NCI-H1436 (cell line): ENCODE measurements at regions not wholly inside any gene's neighbourhood (a gene's known extent, or its start where the extent isn't known, plus 50 kb on each side); places are given as distances from the start of the nearest gene placed in this dataset.
A peak's percentile ranks its signal among the peaks of the same experiment; 100 is the strongest.

Experiments used
- DNase-seq: peaks from one replicate; lab custom pipeline; 2025; lab: John Stamatoyannopoulos, UW

GRCh38 chr14:65794674-65795279, 382.2 kb downstream of the FUT8 start:
- DNase-seq, result no peak

GRCh38 chr14:65798216-65798615, 385.7 kb downstream of the FUT8 start:
- no peak for DNase-seq

DNA sequence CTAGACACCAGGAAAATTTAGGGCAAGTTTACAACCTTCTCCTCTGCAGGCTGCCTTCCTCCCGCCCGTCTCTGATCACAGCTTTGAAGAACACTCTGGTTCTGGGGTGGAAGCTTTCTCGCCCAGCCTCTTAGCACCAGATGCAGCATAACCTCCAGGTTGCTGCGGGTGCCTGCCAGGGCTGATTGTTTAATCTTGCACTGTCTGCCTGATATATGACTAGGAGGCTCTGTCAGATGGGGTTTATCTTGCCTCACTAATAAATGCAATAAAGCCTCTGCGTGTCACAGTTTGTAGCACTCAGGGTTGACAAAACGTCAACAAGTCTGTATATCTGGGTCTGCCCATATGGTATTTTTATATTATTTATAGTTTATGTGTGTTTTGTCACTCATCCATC, 388.2 kb downstream of the FUT8 start:
- DNase-seq, result no peak

- DNase-seq, result no peak
These were observed 389.7 kb downstream of the FUT8 start for GRCh38 chr14:65802196-65802595.

DNA sequence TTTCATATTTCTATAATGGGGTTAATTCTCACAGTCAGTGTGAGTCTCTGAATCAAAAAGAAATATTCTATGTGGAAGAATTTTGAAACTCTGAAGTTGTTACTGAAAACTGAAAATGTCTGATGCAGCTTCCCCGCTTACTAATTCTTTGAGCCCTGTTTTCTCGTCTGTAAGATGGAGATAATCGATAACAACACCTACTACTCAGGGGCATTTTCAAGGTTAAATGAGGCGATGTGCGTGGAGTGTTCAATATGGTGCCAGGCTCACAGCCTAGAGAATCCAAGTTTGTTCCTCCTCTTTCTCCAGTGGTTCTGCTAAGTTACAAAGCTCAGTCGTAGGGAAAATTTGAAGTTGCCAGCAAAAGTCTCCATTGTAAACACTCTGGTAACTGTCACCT, 391.4 kb downstream of the FUT8 start:
- DNase-seq, result no peak

DNA sequence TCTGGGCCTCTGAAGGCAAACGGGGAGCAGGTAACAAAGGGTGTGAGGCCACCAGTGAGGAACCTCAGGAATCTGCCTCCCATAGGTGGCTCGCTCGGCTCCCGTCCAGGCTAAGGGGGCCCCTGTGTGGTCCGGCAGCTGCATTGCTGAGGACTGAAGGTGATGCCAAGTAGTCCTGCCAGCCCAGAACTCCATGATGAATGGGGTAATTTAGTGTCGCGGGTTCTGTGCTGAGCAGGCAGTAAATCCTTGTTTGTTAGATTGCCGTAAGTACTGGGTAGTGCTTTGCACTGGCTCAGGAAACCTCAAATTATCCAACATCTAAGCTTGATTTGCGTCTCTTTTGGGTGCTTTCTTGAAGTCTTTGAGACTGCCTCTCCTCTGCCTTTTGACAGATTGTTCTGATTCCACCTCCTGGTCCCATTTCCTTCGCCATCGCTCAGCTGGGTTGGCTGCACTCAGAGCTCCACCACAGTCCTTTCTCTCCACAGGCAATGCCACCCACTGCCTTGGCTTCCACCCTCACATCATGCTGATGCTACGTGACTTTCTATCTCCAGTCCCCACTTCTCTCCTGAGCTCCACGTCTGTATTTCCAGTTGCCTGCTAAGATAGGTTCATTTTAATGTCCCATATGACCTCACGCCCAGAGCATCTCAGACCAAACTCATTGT, 392.0 kb downstream of the FUT8 start:
- DNase-seq, result no peak

DNA sequence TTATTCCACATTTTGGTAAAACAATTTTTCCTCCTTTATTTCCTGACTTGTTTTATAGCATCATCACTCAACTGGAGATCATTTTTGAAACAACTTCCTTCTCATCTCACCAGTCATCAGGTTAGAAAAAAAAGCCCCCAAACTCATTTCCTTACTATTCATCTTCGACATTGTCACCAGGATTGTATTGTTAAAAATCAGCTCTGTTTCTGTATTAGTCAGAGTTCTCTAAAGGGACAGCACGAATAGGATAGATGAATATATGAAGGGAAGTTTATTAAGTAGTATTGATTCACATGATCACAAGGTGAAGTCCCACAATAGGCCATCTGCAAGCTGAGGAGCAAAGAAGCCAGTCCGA, 392.6 kb downstream of the FUT8 start:
- DNase-seq, result no peak

DNA sequence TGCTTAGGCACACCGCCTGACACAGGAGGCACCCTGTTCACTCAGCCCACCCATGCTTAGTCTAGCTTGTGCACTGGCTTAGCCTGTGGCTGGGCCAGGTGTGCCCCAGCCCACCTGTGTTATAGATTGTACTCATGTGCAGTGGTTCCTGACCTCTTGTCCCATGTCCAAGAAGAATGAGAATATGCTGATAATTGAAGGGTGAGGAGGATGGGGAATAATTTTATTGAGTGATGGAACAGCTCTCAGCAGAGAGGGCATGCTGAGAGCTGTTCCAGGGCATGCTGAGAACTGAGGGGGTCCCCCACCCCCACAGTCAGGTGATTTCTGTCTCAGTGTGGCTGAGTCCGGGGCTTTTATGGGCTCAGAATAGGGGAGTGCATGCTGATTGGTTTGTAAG, 395.9 kb downstream of the FUT8 start:
- DNase-seq, result no peak

GRCh38 chr14:65810322-65810721, 397.8 kb downstream of the FUT8 start:
- DNase-seq, result no peak

- DNase-seq, result no peak
These were observed 401.3 kb downstream of the FUT8 start for GRCh38 chr14:65813760-65814384.

GRCh38 chr14:65815127-65815526, 402.6 kb downstream of the FUT8 start:
- no peak for DNase-seq

DNA sequence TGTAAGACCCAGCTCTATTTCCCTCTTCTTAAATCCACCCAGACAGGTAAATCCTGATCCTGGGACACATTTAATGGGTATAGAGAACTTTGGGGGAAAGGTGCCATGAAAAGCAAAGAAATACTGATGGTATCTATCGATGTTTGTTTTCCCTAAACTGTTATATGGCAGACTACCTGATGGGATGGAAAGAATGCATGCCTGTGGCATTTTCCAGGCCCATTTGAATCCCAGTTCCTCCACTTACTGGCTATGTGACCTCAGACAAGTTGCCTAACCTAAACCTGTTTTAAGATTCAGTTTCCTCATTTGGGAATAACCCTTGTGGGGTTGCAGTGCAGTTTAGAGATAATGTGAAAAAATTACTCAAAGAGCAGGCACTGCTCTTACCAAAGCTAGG, 404.5 kb downstream of the FUT8 start:
- no peak for DNase-seq

- no peak for DNase-seq
These were observed 407.0 kb downstream of the FUT8 start for GRCh38 chr14:65819569-65819968.

DNA sequence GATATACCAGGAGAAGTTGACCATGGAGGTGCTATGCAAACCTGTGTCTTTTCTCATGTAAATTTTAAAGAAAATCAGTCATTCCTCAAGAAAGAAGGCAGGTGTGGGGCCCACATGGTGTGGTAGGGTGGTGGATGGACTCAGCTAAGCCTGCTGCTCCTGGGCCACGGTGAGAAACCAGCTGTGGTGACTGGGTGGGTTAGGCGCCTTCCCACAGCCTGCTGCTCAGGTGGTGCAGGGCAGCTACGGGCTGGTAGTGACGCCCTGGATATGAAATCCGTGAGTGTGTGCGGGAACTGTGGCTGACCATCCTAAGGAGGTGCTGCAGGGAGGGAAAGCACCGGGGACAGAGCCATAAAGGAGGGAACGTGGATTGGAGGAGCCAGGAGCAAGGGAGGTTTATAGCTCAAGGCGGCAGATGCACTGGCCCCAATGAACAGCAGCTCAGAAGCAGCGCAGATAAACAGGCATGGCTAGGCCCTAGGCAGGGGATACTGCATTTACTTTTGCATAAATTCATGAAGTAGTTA, 408.8 kb downstream of the FUT8 start:
- no peak for DNase-seq

GRCh38 chr14:65824285-65824977, 411.9 kb downstream of the FUT8 start:
- peak; percentile 75 for DNase-seq

- DNase-seq, result no peak
These were observed 412.4 kb downstream of the FUT8 start for GRCh38 chr14:65824978-65825299.

- DNase-seq, result no peak
These were observed 414.4 kb downstream of the FUT8 start for GRCh38 chr14:65826946-65827345.

- DNase-seq, result no peak
These were observed 415.0 kb downstream of the FUT8 start for GRCh38 chr14:65827520-65827919.

- DNase-seq, result no peak
These were observed 415.9 kb downstream of the FUT8 start for GRCh38 chr14:65828396-65828795.

- no peak for DNase-seq
These were observed 420.1 kb downstream of the FUT8 start for GRCh38 chr14:65832431-65833266.

DNA sequence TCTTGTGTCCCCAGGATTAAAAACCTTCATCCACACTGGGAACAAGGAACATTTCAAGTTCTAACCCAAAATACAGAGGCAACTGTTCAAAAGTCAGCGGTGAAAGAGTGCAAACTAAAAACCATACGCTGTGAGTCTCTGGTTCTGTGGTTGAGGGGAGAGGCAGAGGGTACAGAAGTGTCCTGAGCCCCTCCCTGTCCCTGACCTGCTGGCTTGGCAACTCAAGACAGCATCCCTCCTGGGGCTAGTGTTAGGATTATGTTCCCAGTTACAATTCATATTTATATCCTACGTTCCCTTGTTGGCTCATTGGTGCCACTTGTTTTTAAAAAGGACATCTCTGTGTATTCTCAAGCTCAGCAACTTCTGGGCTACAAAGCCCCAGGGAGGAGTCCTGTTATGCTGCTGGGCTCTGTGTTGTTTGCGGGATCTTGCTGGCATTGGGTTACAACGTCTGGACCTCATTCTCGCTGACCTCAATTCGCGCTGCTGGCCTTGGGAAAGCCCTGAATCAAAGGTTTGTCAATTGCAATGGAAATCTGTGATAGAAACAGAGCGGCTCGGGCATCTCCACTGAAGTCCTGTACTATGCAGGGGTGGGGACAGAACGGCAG, 420.8 kb downstream of the FUT8 start:
- DNase-seq, result no peak

GRCh38 chr14:65834051-65834450, 421.5 kb downstream of the FUT8 start:
- no peak for DNase-seq
